ENCODE measurements at regions not wholly inside any gene's neighbourhood (a gene's known extent, or its start where the extent isn't known, plus 50 kb on each side); places are given as distances from the start of the nearest gene placed in this dataset.

- TF ChIP-seq CREB1 (IDR thresholded peaks at IDR 0.05; ENCODE audit: low read depth) (no peak), RAD21 (IDR thresholded peaks at IDR 0.05; ENCODE audit: low read depth) (no peak), MAX (IDR thresholded peaks at IDR 0.05) (no peak), TEAD4 (IDR thresholded peaks at IDR 0.05) (no peak), CEBPB (IDR thresholded peaks at IDR 0.05) (no peak), YY1 (IDR thresholded peaks at IDR 0.05; ENCODE audit: low read depth) (no peak), FOXM1 (IDR thresholded peaks at IDR 0.05; ENCODE audit: borderline replicate concordance, low read depth) (no peak), USF1 (IDR thresholded peaks at IDR 0.05) (no peak)
Observed at GRCh38 chr4:33045334-33045733, 2325.2 kb downstream of the PCDH7 start.
